HG03139 (cell line): ENCODE measurements at regions not wholly inside any gene's neighbourhood (a gene's known extent, or its start where the extent isn't known, plus 50 kb on each side); places are given as distances from the start of the nearest gene placed in this dataset.

Source experiments
- ATAC-seq: cut with Tn5 transposase; IDR thresholded peaks from one replicate; pipeline ENCODE4 v1.9.1; 2021; ENCODE audit not compliant: unreplicated experiment

- ATAC-seq: no peak
Measured at GRCh38 chrX:40485973-40486372, 94.8 kb upstream of the ATP6AP2 start.

DNA sequence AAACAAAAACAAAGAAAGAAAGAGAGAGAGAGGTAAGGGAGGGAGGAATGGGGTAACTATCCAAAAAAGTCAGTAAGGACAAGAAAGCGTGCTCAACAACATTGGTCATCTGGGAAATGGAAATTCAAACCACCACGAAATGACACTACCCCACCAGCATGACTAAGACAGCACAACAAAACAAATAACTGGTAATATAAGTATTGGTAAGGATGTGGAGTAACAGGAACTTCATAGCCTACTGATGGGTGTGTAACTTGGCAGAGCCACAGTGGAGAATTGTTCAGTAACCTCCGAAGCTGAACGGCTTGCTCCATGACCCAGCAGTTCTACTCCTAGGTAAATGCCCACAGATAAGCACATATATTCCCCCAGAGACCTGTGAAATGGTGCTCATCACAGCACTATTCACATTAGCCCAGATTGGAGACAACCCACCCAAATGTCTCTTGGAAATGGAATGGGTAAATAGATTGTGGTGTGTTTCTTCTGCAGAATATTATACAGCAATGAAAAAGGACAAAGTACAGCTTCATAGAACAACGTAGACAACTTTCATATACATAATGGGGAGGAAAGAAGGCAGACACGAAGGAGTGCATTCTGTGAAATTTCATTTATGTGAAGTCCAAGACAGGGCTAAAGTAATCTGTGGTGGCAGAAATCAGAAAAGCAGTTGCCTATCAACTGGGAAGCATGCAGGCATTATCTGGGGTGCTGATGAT lies 95.5 kb upstream of the ATP6AP2 start:
- ATAC-seq: no peak

GRCh38 chrX:40484408-40485091 lies 96.2 kb upstream of the ATP6AP2 start:
- ATAC-seq: no peak

DNA sequence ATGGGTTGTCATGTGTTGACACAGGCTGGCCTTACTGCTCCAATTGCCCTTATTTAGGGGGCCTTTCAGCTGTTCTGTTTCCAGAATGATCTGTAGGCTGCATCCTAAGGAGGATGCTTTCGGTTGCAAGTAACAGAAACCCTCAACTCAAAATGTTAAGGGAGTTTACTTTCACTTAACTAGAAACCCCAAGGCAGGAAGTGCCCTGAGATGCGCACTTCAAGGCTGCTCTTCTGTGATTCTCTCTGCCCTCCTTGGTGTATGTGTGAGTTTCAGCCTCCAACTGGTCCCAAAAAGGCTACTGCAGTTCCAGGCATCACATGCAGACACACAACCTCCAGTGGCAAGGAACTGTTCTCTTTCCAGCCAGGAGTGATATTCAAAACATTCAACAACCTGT lies 97.3 kb upstream of the ATP6AP2 start:
- no peak for ATAC-seq

GRCh38 chrX:40479777-40480318 lies 100.9 kb upstream of the ATP6AP2 start:
- ATAC-seq: no peak

- no peak for ATAC-seq
Measured at GRCh38 chrX:40478474-40479065, 102.2 kb upstream of the ATP6AP2 start.

DNA sequence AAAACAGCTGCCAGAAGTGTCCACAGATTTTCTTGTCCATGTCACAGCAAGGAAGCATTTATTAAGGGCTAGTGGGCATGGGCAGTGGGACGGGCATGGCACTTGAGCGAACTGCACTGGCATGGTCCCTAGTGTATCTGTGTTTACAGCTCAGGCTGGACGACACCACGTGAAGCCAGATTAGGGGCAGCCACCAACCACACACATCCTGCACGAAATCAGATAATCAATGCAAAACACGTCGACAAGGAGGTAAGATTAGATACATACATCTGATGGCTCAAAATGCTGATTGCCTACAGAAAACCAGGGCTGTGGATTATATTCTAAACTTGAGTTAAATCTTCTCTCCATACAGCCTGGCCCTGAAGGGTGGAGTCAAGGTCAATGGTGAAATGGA lies 103.8 kb upstream of the ATP6AP2 start:
- no peak for ATAC-seq

DNA sequence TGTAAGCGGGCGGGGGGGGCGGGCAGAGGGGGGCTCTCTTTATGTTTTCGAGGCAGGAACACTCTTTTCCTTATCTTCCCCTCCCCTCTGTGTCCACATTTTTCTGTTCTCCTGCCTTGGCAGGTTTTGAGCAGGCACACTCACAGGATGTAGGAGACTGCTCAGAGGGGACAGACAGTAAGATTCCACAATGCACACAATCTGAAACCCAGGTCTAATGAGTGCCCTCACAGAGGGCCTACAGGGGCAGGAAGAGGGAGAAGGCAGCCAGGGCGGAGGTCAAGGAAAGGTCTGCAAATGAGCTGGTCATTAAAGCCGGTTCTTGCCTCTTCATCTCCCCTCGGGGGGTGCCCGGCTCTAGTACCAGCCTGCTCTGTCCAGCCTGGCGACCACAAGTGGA lies 106.1 kb upstream of the ATP6AP2 start:
- no peak for ATAC-seq

DNA sequence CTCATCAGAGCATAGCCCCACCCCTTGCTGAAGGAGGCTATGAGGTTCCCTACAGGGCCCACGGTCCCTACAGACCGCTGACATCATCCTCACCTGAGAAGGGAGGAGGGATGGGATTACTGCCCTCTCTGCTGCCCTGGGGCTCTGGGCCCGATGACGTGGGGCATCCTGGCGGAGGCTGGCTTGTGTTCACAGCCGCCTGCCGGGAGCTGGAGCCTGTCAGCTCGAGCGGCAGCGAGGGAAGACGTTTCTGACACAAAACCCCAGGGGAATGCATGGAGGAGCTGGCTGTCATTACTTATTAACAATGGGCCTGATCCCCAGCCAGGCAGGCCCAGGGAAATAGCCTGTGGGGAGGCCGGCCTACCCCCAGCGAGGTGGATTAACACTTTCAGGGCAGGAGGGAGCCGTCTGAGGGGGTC lies 106.6 kb upstream of the ATP6AP2 start:
- no peak for ATAC-seq

DNA sequence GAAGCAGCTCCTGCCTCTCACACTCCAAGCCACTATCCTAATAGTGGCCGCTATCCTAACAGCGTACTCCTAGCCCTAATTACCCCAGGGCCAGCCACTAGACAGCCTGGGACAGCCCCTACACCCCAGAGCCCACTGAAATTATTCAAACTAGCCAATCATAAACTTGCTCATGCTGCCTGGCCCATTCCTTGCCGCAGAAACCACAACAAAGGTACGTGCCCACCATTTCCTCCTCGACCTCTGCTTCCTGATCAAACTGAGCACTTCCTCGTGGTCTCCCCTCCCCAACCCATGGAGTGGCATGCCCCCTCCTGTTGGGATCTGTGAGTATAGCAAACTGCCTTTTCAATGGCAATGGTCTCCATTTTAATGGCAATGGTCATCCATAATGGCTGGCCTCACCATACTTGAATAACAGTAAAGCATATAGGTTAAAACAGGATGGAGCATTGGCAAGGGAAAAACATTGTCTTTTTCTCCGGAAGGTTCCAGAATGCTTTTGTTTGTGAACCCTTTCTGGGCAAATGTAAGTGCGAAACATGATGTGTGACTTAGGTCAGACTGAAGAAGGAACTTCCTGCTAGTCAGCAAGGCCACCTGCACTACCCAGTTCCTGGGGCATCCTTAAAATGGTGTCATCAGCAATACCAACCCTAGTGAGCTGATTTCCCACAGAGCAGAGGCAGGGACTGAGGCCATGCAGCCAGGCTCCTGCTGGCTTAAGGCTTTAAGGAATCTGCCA lies 107.1 kb upstream of the ATP6AP2 start:
- ATAC-seq: no peak

DNA sequence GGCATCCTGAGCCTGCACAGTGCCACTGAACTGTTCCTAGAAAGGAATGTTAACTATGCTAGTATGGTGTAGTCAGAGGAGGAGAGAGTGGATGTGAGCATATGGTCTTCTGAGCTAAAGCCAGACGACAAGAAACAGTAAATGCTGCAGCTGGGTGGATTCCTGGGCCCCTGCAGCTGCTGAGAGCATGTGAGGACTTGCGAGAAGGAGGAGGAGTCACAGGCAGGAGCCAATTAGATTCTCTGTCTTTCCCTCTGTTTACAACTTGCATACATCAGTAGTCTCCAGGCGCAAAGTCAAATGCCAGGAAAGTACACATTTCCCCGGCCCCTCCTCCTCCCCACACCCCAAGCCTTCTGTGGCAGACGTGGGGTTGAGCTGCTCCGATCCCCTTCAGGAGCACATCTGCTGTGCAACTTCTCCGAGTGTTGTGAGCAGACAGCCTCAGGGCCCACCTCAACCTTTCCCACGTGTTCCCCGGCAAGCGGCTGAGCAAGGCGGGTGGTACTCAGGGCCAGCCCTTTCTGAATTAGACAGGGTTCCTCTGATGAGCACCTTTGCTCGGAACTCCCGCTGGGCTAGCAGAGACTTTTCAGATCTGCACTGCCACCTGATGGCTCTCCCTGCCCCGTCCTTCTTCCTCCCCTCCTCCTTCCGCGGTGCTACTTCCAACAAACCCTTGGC lies 108.7 kb upstream of the ATP6AP2 start:
- no peak for ATAC-seq

- ATAC-seq: no peak
Measured at GRCh38 chrX:40470830-40471429, 109.8 kb upstream of the ATP6AP2 start.

- no peak for ATAC-seq
Measured at GRCh38 chrX:40469316-40469715, 111.5 kb upstream of the ATP6AP2 start.

GRCh38 chrX:40468033-40468846 lies 112.5 kb upstream of the ATP6AP2 start:
- ATAC-seq: no peak

- ATAC-seq: no peak
Measured at GRCh38 chrX:40467454-40467853, 113.3 kb upstream of the ATP6AP2 start.

GRCh38 chrX:40465735-40466551 lies 114.8 kb upstream of the ATP6AP2 start:
- ATAC-seq: no peak

DNA sequence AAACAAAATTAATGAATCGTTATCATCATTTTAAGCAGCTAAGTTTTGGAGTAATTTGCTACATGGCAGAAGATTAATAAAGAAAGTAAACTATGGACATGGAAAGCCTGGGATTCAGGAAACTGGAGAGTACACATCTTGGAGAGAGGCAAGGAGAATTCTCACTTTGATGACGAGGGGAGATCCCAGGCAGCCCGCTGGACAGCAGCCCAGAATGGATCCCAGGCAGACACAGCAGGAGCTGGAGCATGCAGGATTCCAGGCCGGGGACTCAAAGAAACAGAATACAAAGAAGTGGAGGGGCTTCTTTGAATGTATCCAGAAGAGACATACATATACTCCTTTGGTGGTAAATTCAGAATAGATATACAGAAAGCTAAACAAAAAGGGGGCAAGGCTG lies 118.0 kb upstream of the ATP6AP2 start:
- no peak for ATAC-seq

DNA sequence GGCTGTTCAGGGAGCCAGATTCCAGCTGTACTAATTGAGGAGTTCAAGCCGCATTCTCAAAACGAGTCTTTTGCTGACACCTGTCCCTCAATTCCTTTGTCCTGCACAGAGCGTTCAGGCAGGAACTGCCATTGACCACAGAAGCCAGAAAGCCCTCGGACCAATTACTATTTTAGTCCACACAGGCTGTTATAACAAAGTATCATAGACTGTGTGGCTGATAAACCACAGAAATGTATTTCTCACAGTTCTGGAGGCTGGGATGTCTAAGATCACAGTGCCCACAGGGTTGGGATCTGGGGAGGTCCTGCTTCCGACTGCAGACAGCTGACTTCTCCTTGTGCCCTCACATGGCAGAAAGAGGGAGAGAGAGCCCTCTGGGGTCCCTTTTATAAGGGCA lies 119.8 kb upstream of the ATP6AP2 start:
- no peak for ATAC-seq
